Fibroblast of peridontal ligament (primary cell): ENCODE measurements at regions not wholly inside any gene's neighbourhood (a gene's known extent, or its start where the extent isn't known, plus 50 kb on each side); places are given as distances from the start of the nearest gene placed in this dataset.

ENCODE experiments used
- DNase-seq: peaks from one replicate; pipeline ENCODE4 v3.0.0-alpha.2; 2010; ENCODE audit errors: extremely low read depth

GRCh38 chr7:132072873-132073272 is 503.4 kb downstream of the PLXNA4 start:
- no peak for DNase-seq

GRCh38 chr7:132072165-132072564 is 504.1 kb downstream of the PLXNA4 start:
- DNase-seq = no peak

GRCh38 chr7:132069306-132069705 is 507.0 kb downstream of the PLXNA4 start:
- no peak for DNase-seq

- peak; percentile 34 for DNase-seq
Measured at GRCh38 chr7:132066761-132067171, 509.5 kb downstream of the PLXNA4 start.

GRCh38 chr7:132065989-132066603 is 509.7 kb upstream of the PODXL start:
- no peak for DNase-seq

GRCh38 chr7:132065193-132065988 is 509.0 kb upstream of the PODXL start:
- DNase-seq = peak; percentile 96

- DNase-seq = no peak
Measured at GRCh38 chr7:132063800-132064199, 507.4 kb upstream of the PODXL start.

- DNase-seq = peak; percentile 23
Measured at GRCh38 chr7:132061937-132062336, 505.5 kb upstream of the PODXL start.

GRCh38 chr7:132059141-132059540 is 502.7 kb upstream of the PODXL start:
- DNase-seq = no peak

- no peak for DNase-seq
Measured at GRCh38 chr7:132055336-132056120, 499.1 kb upstream of the PODXL start.

- DNase-seq = no peak
Measured at GRCh38 chr7:132053871-132054270, 497.4 kb upstream of the PODXL start.

GRCh38 chr7:132051311-132051710 is 494.9 kb upstream of the PODXL start:
- DNase-seq = peak; percentile 5

GRCh38 chr7:132049462-132050304 is 493.3 kb upstream of the PODXL start:
- DNase-seq = peak; percentile 13

GRCh38 chr7:132045481-132045980 is 489.1 kb upstream of the PODXL start:
- DNase-seq = no peak

GRCh38 chr7:132045002-132045401 is 488.6 kb upstream of the PODXL start:
- DNase-seq = no peak

- DNase-seq = no peak
Measured at GRCh38 chr7:132044247-132044646, 487.8 kb upstream of the PODXL start.

GRCh38 chr7:132041108-132041507 is 484.7 kb upstream of the PODXL start:
- no peak for DNase-seq

GRCh38 chr7:132035517-132036362 is 479.3 kb upstream of the PODXL start:
- no peak for DNase-seq

GRCh38 chr7:132034748-132035416 is 478.5 kb upstream of the PODXL start:
- DNase-seq = no peak

GRCh38 chr7:132030883-132031282 is 474.5 kb upstream of the PODXL start:
- no peak for DNase-seq
